A673 (cell line): ENCODE measurements at regions not wholly inside any gene's neighbourhood (a gene's known extent, or its start where the extent isn't known, plus 50 kb on each side); places are given as distances from the start of the nearest gene placed in this dataset.

ENCODE experiments used
- CTCF ChIP-seq: fragments of 300-800, 200-600 bp; sonication (generic); conservative IDR thresholded peaks from 2 replicates; pipeline ENCODE4 v1.5.1; 2017; ENCODE audit warnings: low read depth, mild to moderate bottlenecking, antibody characterized with exemption, low read length, moderate library complexity, mixed read lengths
- EZH2 ChIP-seq: fragments of 200-600 bp; sonication (generic); IDR thresholded peaks from 2 replicates; pipeline ENCODE4 v1.6.1; 2017; ENCODE audit warnings: borderline replicate concordance, low read depth, mild to moderate bottlenecking, mixed read lengths, antibody characterized with exemption, low read length; ENCODE audit not compliant: poor library complexity, severe bottlenecking

DNA sequence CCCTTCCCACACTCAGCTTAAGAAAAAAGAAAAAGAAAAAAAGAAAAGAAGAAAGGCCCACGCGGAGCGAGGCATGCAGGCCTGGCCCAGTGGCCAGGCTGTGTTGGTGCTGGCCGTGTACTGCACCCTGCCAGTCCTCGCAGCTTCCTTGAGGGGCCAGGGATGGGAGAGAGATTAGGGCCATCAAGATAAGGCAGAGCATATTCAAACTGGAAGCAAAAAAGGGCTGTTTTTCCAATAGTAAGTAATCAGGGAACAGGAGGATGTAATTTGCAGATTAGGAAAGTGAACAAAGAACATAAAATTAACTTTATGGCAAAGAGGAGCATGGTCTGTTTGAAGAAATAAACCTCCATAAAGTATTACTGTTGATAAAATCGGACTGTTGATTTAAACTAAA, 319.6 kb upstream of the CLINT1 start:
- TF ChIP-seq CTCF (no peak), EZH2 (no peak)
